GM18909 (cell line): ENCODE measurements at regions not wholly inside any gene's neighbourhood (a gene's known extent, or its start where the extent isn't known, plus 50 kb on each side); places are given as distances from the start of the nearest gene placed in this dataset.
"Not testable (repeated sequence)": the region's sequence is repeated elsewhere in the genome, so short reads cannot be mapped to it uniquely, and the experiment has no call there.

Source experiments
- ATAC-seq: cut with Tn5 transposase; IDR thresholded peaks from one replicate; pipeline ENCODE4 v1.9.1; 2021; ENCODE audit warnings: mild to moderate bottlenecking; ENCODE audit not compliant: unreplicated experiment, poor library complexity

DNA sequence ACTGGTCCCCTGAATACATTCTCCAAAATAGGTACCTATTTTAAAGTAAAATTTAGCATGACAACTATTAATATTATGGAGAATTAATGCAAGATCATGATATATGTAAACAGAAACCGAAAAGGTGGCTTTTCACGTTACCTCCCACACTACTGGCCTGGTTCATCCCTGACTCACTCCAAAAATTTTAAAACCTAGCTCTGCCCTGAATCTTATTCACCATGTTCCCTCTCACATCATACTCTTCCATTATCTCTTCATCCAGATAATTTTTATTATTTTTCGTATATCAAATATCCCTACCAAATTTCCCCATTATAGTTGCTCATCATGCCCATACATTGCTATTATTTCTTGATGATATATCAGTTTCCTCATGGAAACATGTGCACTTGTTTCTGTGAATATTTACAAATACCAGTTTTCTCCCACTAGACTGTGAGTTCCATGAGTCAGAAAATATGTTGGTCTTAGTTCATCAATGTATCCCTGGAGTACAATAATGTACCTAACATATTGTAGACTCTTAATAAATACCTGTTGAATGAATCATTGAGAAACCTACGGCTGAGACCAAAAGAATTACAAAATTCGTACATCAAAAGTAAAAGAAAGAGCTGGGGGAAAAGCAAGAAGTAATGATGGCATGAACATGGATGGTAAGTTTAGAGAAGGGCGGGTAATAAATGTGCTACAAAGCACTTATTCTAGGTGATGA lies 360.1 kb upstream of the CHAC2 start:
- ATAC-seq: no peak

DNA sequence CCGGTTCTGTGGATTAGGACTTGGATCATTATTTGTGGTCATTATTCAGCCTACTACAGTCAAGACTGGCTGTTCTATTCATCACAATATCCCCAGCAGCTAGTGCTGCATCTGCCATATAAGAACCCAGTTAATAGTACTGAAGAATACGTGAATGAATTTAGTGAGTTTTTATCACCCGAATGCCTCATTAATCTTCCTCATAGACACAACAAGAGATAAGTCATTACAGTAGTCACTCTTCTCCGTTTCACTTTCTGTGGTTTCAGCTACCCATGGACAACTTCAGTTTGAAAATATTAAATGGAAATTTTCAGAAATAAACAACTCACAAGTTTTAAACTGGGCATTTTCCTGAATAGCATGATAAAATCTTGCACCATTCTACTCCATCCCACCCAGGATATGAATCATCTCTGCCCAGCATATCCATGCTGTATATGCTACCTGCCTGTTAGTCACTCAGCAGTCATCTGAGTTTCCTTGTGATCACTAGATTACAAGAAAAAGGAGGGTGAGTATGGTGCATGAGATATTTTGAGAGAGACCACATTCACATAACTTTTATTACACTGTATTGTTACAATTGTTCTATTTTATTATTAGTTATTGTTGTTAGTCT lies 363.7 kb upstream of the CHAC2 start:
- peak; percentile 45 for ATAC-seq

- no peak for ATAC-seq
These were observed 370.5 kb upstream of the CHAC2 start for GRCh38 chr2:53397085-53397484.

DNA sequence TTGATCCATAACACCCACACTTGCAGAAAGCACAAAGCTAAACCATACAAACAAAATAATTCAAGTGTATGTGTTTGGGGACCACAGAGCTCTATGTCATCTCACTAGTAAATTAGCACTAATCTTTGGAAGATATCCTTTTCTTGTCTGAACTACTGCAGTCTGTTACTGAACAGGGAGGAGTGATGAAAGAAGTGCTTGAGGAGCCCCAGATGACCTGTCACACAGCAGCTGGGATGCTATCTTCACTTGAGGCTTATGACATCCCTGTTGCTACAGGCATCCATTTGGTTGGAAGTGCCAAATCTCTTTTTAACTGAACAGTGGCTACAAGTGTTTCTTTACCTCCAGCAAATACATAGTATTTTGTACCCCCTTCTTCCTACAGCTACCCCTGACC lies 386.3 kb upstream of the CHAC2 start:
- no peak for ATAC-seq

DNA sequence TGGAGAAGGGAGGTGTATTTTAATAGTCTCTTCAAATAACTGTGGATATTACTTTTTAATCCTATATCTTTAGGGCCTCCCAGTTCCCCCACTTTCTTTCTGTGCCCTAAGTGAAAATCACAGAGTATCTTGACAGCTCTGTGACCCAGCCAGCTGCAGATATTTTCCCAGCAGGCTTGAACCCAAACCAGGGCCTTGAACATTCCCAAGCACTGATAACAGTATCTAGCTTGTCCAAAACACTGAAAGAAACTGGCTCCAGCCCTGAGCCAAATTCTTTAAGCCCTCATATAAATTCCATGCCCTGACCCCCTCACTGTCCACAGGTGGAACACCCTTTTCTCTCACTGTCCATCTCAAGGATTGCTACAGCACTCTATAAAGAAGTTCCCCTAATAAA lies 388.1 kb upstream of the CHAC2 start:
- no peak for ATAC-seq

GRCh38 chr2:53378791-53379190 lies 388.8 kb upstream of the CHAC2 start:
- no peak for ATAC-seq

GRCh38 chr2:53373126-53373525 lies 394.5 kb upstream of the CHAC2 start:
- no peak for ATAC-seq

DNA sequence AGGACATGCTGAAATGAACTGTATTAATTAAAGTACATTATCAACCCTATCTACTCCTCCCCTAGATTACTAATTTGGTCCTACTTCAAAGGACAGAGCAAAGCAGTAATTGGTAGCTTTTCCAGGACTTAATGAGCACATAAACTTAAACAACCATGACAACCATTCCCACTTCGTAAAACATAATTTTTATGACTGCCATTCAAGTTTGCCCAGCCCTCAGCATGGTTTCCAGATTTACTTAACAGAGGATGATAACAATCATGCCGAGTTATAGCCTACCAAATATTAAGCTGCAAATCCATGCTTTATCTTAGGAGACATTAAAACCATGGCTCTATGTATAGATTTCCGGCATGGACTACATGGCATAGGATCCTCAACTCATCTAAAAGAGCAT lies 401.1 kb upstream of the CHAC2 start:
- no peak for ATAC-seq

DNA sequence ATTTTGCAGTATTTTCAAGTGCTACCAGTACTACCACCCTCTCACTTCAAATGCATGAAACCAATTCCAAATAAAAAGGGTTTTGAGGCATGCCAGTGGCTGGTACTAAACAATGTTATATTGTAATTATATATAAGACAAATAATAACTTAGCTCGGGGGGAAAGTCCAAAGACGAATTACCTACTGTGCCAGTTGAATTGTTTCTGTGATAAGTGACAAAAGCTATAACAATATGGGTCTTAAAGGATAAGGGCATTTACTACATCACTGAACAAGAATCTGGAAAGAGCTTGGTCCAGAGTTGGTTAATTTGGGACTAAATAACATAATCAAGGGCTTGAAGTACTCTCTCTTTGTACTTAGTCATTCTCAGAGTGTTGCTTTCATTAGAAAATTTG lies 404.7 kb upstream of the CHAC2 start:
- ATAC-seq: no peak

DNA sequence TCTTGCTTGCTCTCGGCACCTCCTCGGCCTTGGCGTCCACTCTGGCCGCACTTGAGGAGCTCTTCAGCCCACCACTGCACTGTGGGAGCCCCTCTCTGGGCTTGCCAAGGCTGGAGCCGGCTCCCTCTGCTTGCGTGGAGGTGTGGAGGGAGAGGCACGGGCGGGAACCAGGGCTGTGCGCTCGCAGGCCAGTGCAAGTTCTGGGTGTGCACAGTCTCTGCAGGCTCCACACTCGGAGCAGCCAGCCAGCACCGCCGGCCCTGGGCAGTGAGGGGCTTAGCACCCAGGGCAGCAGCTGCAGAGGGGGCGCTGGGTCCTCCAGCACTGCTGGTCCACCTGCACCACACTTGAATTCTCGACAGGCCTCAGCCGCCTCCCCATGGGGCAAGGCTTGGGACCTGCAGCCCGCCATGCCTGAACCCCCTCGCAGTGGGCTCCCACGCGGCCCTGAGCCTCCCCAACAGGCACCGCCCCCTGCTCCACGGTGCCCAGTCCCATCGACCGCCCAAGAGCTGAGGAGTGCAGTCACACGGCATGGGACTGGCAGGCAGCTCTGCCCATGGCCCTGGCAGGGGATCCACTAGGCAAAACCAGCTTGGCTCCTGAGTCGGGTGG lies 411.2 kb upstream of the CHAC2 start:
- ATAC-seq: no peak

- no peak for ATAC-seq
These were observed 414.2 kb upstream of the CHAC2 start for GRCh38 chr2:53353135-53354114.

DNA sequence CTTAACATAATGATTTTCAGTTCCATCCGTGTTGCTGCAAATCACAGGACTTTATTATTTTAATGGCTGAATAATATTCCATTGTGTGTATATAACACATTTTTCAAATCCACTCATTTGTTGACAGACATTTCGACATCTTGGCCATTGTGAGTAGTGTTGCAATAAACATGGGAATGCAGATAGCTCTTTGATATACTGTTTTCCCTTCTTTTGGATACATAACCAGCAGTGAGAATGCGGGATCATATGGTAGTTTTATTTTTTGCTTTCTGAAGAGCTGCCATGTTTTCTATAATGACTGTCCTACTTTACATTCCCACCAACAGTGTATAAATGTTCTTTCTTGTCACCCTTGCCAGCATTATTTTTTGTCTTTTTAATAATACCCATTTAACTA lies 420.3 kb upstream of the CHAC2 start:
- ATAC-seq: no peak

- no peak for ATAC-seq
These were observed 425.4 kb upstream of the CHAC2 start for GRCh38 chr2:53342248-53342647.

GRCh38 chr2:53334610-53335009 lies 433.0 kb upstream of the CHAC2 start:
- no peak for ATAC-seq

DNA sequence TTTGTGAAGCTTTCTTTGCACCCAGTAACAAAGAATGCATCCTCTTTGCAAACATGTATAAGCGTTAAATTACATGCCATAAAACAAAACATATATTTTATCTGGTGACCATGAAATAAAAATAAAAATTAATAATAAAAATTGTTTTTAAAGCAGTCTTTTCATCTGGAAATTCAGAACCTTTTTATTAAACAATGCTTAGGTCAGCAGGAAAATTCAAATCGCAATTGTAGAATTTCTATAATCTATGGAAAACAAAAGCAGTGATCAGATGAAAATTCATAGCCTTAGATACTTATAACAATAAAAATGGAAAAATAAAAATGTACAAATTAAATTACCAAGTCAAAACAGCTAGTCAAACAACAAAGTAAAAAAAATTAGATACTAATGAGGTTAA lies 435.9 kb upstream of the CHAC2 start:
- ATAC-seq: no peak

DNA sequence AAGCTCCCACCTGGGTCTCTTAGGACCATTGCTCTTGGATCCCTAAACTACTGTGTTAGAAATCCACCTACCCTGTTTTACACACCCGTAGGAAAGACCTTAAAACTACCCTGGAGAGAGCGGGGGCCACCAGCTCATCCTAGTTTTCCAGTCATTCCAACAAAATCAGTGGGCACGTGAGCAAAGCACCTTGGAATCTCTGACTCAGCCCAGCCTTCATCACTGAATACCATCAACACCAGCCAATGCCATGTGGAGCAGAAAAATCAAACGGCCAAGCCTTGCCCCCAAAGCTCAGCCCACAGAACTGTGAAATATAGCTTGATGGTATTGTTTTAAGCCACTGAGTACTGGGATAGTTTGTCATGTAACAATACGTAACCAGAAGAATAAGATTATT lies 449.7 kb upstream of the CHAC2 start:
- no peak for ATAC-seq

GRCh38 chr2:53315149-53315548 lies 452.5 kb upstream of the CHAC2 start:
- ATAC-seq: no peak

GRCh38 chr2:53314718-53315117 lies 452.9 kb upstream of the CHAC2 start:
- ATAC-seq: no peak

DNA sequence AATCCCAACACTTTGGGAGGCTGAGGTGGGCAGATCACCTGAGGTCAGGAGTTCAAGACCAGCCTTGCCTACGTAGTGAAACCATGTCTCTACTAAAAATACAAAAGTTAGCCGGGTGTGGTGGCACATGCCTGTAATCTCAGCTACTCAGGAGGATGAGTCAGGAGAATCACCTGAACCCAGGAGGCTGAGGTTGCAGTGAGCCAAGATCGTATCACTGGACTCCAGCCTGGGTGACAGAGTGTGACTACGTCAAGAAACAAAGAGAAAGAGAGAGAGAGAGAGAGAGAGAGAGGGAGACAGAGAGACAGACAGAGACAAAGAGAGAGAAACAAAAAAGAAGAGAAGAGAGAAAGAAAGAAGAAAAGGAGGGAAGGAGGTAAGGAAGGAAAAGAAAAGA lies 454.0 kb upstream of the CHAC2 start:
- not testable (repeated sequence) for ATAC-seq

GRCh38 chr2:53312721-53313120 lies 454.9 kb upstream of the CHAC2 start:
- no peak for ATAC-seq

DNA sequence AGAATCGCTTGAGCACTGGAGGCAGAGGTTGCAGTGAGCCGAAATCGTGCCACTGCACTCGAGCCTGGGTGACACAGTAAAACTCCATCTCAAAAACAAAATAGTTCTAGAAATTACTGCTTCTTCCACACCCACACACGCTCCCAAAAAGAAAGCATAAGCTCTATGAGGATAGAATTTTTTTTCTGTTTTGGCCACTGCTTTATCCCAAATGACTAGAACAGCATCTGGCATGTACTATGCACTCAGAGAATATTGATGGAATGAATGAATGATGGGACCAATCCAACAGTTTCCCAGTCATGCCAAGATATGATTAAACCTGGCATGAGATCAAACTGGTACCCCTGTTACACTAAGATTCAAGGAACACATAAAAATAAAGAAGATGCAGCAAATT lies 455.4 kb upstream of the CHAC2 start:
- no peak for ATAC-seq
